GM12878 (cell line): ENCODE measurements at regions not wholly inside any gene's neighbourhood (a gene's known extent, or its start where the extent isn't known, plus 50 kb on each side); places are given as distances from the start of the nearest gene placed in this dataset.

Source experiments
- ATAC-seq: fragments of 200-7000 bp; cut with Tn5 transposase; 3 replicates; pipeline ENCODE4 v1.9.1; 2020; ENCODE audit warnings: mild to moderate bottlenecking, moderate library complexity
- BruUV-seq: library from RNA; stranded (reverse); fragments of 400-500 nt; replicated peaks from 2 replicates; lab custom pipeline; 2021; lab: Mats Ljungman, UMichigan
- CTCF ChIA-PET: fragments of 300-600 bp; sonication (Branson Sonifier 250); formaldehyde crosslinking; extraction: SDS; loops from one replicate; lab custom pipeline; 2021; ENCODE audit warnings: inconsistent platforms; lab: Yijun Ruan, JAX
- POLR2A ChIA-PET: fragments of 350-600 bp; formaldehyde crosslinking; extraction: SDS; loops from one replicate; lab custom pipeline; 2021; ENCODE audit warnings: inconsistent platforms; lab: Charles Lee
- RAD21 ChIA-PET: fragments of 300-600 bp; sonication (Branson Sonifier 250); formaldehyde crosslinking; loops from one replicate; lab custom pipeline; 2023; ENCODE audit warnings: antibody characterized with exemption; ENCODE audit not compliant: unreplicated experiment; lab: Charles Lee
- SMC1A ChIA-PET: fragments of 300-600 bp; sonication (Branson Sonifier 250); formaldehyde crosslinking; loops from one replicate; lab custom pipeline; 2023; ENCODE audit not compliant: unreplicated experiment, uncharacterized antibody; lab: Charles Lee
- DNase-seq: peaks from one replicate; pipeline ENCODE4 v3.0.0-alpha.2; 2011; ENCODE audit warnings: low read depth, low spot score
- FAIRE-seq: peaks from 3 replicates; lab custom pipeline; 2011; peaks lifted over from hg19 to GRCh38; lab: Jason Lieb, UNC
- H2AFZ ChIP-seq: 2 replicates; pipeline ENCODE4 v1.6.0; 2011; ENCODE audit warnings: low read depth, low read length, control low read depth; ENCODE audit not compliant: control insufficient read depth
- H3K27ac ChIP-seq: 2 replicates; pipeline ENCODE4 v1.5.1; 2011; ENCODE audit warnings: control low read depth; ENCODE audit not compliant: control insufficient read depth, insufficient read depth
- H3K27me3 ChIP-seq, 2 experiments: replicated peaks in 1 of 2; 2 replicates each; pipeline versions ENCODE4 v1.6.0 to v1.6.1; 2011; ENCODE audit warnings: low read length in 1 of 2; ENCODE audit not compliant: control insufficient read depth in 2 of 2, insufficient read depth in 2 of 2
- H3K36me3 ChIP-seq, 2 experiments: 2 replicates each; pipeline ENCODE4 v1.5.1; 2011; ENCODE audit warnings: low read length in 1 of 2; ENCODE audit not compliant: control insufficient read depth in 2 of 2, insufficient read depth in 2 of 2
- H3K4me1 ChIP-seq: 2 replicates; pipeline ENCODE4 v1.6.1; 2011; ENCODE audit warnings: mild to moderate bottlenecking, low read length, moderate library complexity, mixed read lengths; ENCODE audit not compliant: control insufficient read depth, insufficient read depth
- H3K4me2 ChIP-seq: 2 replicates; pipeline ENCODE4 v1.6.0; 2011; ENCODE audit warnings: control low read depth; ENCODE audit not compliant: control insufficient read depth, insufficient read depth
- H3K4me3 ChIP-seq: fragments of 200-600 bp; sonication (generic); 2 replicates; pipeline ENCODE4 v1.5.1; 2016
- H3K79me2 ChIP-seq: 2 replicates; pipeline ENCODE4 v1.6.0; 2011; ENCODE audit warnings: low read length; ENCODE audit not compliant: control insufficient read depth, insufficient read depth
- H3K9ac ChIP-seq: 2 replicates; pipeline ENCODE4 v1.8.0; 2011; ENCODE audit warnings: low read length, control low read depth, mixed read lengths; ENCODE audit not compliant: control insufficient read depth, insufficient read depth
- H3K9me3 ChIP-seq: replicated peaks from 3 replicates; pipeline ENCODE4 v1.5.1; 2011; ENCODE audit warnings: mild to moderate bottlenecking, low read length; ENCODE audit not compliant: control insufficient read depth, insufficient read depth
- H4K20me1 ChIP-seq: 2 replicates; pipeline ENCODE4 v1.6.0; 2011; ENCODE audit not compliant: control insufficient read depth, insufficient read depth
- BCL3 ChIP-seq: IDR thresholded peaks from 2 replicates; pipeline ENCODE4 v1.6.1; 2011; ENCODE audit warnings: borderline replicate concordance, low read depth, mild to moderate bottlenecking, moderate library complexity, low read length; ENCODE audit not compliant: insufficient read depth, poor library complexity, severe bottlenecking
- BHLHE40 ChIP-seq, 2 experiments: fragments of 450-650 bp in 1 of 2; IDR thresholded peaks; 2 replicates each; pipeline ENCODE4 v1.6.1; 2011 to 2017; ENCODE audit warnings: low read depth in 2 of 2, borderline replicate concordance in 1 of 2, improper control_type of control experiment in 1 of 2, low read length in 1 of 2, mild to moderate bottlenecking in 1 of 2
- FOS ChIP-seq: IDR thresholded peaks from 3 replicates; pipeline ENCODE4 v1.6.1; 2011; ENCODE audit warnings: borderline replicate concordance; ENCODE audit not compliant: insufficient read length; ENCODE audit errors: extremely low read depth
- MXI1 ChIP-seq: fragments of 150-350 bp; IDR thresholded peaks from 2 replicates; pipeline ENCODE4 v1.6.1; 2011; ENCODE audit warnings: low read depth, mild to moderate bottlenecking, inconsistent platforms, low read length, improper control_type of control experiment
- NBN ChIP-seq: fragments of 450-650 bp; IDR thresholded peaks from 2 replicates; pipeline ENCODE4 v1.6.1; 2016
- SMARCA5 ChIP-seq: fragments of 450-650 bp; IDR thresholded peaks from 2 replicates; pipeline ENCODE4 v1.6.1; 2017; ENCODE audit warnings: mild to moderate bottlenecking
- SREBF1 ChIP-seq: IDR thresholded peaks from 2 replicates; pipeline ENCODE4 v1.6.1; 2012; ENCODE audit warnings: mild to moderate bottlenecking, low read length
- SRF ChIP-seq, 2 experiments: IDR thresholded peaks; 2 replicates each; pipeline ENCODE4 v1.6.1; 2011; ENCODE audit warnings: low read depth in 2 of 2, low read length in 2 of 2, mild to moderate bottlenecking in 1 of 2, moderate library complexity in 1 of 2
- ZNF384 ChIP-seq: IDR thresholded peaks from 2 replicates; pipeline ENCODE4 v1.6.1; 2012; ENCODE audit warnings: low read depth, mild to moderate bottlenecking, low read length, improper control_type of control experiment, borderline replicate concordance
- ZSCAN29 ChIP-seq: fragments of 450-650 bp; IDR thresholded peaks from 2 replicates; pipeline ENCODE4 v1.6.1; 2017; ENCODE audit warnings: mild to moderate bottlenecking, moderate library complexity
- WGBS: methylation state at CpG from one replicate; pipeline ENCODE4 v1.1.6; 2016; ENCODE audit warnings: low lambda C conversion rate; ENCODE audit not compliant: insufficient replicate concordance, insufficient coverage; ENCODE audit errors: missing lambda C conversion rate; 5-methylcytosine and 5-hydroxymethylcytosine counted together
- in situ Hi-C: fragments of 300-500 bp; cut with MboI; formaldehyde crosslinking; loops from 9 replicates; pipeline ENCODE4 v1.14.3; 2018; ENCODE audit warnings: mixed read lengths
- intact Hi-C: fragments of 100-400 bp; cut with micrococcal nuclease; formaldehyde crosslinking; loops from one replicate; pipeline ENCODE4 v1.14.2; 2022; ENCODE audit not compliant: unreplicated experiment
- TF ChIP-seq, protein P1 (sequence below): fragments of 450-650 bp; IDR thresholded peaks from 2 replicates; pipeline ENCODE4 v1.6.1; 2017; ENCODE audit warnings: mild to moderate bottlenecking, moderate library complexity
- TF ChIP-seq, protein P2 (sequence below): IDR thresholded peaks from 2 replicates; pipeline ENCODE4 v1.6.1; 2011; ENCODE audit warnings: low read depth, low read length, improper control_type of control experiment, borderline replicate concordance

- H3K4me2 ChIP-seq, result no peak overlapping the region
Observed at GRCh38 chr5:25190521-25191000, 545.8 kb upstream of the CDH10 start.

More at GRCh38 chr5:25190521-25191000, 545.8 kb upstream of the CDH10 start:
- FAIRE-seq (no peak), DNase-seq (no peak)
- ChIA-PET POLR2A (no interaction called here), SMC1A (no interaction called here), RAD21 (no interaction called here)
- Histone ChIP-seq H3K4me3 (no peak overlapping the region), H3K36me3 (no peaks in the 10 kb centered on the region), H3K9ac (no peak overlapping the region), H3K27me3 (no peaks in the 10 kb centered on the region), H4K20me1 (no peaks in the 10 kb centered on the region)
- no TSS peak for BruUV-seq
- in situ Hi-C loops (no loop called here), intact Hi-C loops (no loop called here)
- TF ChIP-seq MXI1 (no peak), ZNF384 (no peak), NBN (no peak), FOS (no peak), SMARCA5 (no peak), SREBF1 (no peak), ZSCAN29 (no peak), SRF (IDR thresholded peaks at IDR 0.05; ENCODE audit: low read depth in 2 of 2, low read length in 2 of 2) (no peak), BCL3 (no peak), BHLHE40 (IDR thresholded peaks at IDR 0.05; ENCODE audit: borderline replicate concordance in 1 of 2, low read depth in 2 of 2, low read length in 1 of 2) (no peak)
- TF ChIP-seq, protein P1, sequence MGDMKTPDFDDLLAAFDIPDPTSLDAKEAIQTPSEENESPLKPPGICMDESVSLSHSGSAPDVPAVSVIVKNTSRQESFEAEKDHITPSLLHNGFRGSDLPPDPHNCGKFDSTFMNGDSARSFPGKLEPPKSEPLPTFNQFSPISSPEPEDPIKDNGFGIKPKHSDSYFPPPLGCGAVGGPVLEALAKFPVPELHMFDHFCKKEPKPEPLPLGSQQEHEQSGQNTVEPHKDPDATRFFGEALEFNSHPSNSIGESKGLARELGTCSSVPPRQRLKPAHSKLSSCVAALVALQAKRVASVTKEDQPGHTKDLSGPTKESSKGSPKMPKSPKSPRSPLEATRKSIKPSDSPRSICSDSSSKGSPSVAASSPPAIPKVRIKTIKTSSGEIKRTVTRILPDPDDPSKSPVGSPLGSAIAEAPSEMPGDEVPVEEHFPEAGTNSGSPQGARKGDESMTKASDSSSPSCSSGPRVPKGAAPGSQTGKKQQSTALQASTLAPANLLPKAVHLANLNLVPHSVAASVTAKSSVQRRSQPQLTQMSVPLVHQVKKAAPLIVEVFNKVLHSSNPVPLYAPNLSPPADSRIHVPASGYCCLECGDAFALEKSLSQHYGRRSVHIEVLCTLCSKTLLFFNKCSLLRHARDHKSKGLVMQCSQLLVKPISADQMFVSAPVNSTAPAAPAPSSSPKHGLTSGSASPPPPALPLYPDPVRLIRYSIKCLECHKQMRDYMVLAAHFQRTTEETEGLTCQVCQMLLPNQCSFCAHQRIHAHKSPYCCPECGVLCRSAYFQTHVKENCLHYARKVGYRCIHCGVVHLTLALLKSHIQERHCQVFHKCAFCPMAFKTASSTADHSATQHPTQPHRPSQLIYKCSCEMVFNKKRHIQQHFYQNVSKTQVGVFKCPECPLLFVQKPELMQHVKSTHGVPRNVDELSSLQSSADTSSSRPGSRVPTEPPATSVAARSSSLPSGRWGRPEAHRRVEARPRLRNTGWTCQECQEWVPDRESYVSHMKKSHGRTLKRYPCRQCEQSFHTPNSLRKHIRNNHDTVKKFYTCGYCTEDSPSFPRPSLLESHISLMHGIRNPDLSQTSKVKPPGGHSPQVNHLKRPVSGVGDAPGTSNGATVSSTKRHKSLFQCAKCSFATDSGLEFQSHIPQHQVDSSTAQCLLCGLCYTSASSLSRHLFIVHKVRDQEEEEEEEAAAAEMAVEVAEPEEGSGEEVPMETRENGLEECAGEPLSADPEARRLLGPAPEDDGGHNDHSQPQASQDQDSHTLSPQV, result no peak
- TF ChIP-seq, protein P2, sequence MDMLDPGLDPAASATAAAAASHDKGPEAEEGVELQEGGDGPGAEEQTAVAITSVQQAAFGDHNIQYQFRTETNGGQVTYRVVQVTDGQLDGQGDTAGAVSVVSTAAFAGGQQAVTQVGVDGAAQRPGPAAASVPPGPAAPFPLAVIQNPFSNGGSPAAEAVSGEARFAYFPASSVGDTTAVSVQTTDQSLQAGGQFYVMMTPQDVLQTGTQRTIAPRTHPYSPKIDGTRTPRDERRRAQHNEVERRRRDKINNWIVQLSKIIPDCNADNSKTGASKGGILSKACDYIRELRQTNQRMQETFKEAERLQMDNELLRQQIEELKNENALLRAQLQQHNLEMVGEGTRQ, result no peak
- TF ChIP-seq, all 136 proteins: peak for 0
- CTCF ChIA-PET, result no interaction called here
- H2AFZ ChIP-seq, result no peak overlapping the region
- no peaks in the 10 kb centered on the region for H3K79me2 ChIP-seq
- WGBS, result 79% methylated on average over 47 of the region's 55 CpGs
- H3K9me3 ChIP-seq, result no peaks in the 10 kb centered on the region
- no peak for ATAC-seq
- H3K4me1 ChIP-seq, result no peaks in the 10 kb centered on the region
- no peak overlapping the region for H3K27ac ChIP-seq
